Hepatocyte (in vitro differentiated cells): ENCODE measurements at regions not wholly inside any gene's neighbourhood (a gene's known extent, or its start where the extent isn't known, plus 50 kb on each side); places are given as distances from the start of the nearest gene placed in this dataset.
"Not testable (repeated sequence)": the region's sequence is repeated elsewhere in the genome, so short reads cannot be mapped to it uniquely, and the experiment has no call there.

Experiments
- DNase-seq: peaks from one replicate; pipeline ENCODE4 v3.0.0-alpha.2; 2016; ENCODE audit warnings: low spot score
- H2AFZ ChIP-seq: fragments of 200-600 bp; sonication (generic); 2 replicates; pipeline ENCODE4 v1.6.0; 2016; ENCODE audit warnings: antibody characterized with exemption, mild to moderate bottlenecking
- H3K27ac ChIP-seq: fragments of 200-600 bp; sonication (generic); 2 replicates; pipeline ENCODE4 v1.5.1; 2016; ENCODE audit warnings: mild to moderate bottlenecking
- H3K27me3 ChIP-seq: fragments of 200-600 bp; sonication (generic); 2 replicates; pipeline ENCODE4 v1.6.1; 2016
- H3K36me3 ChIP-seq: fragments of 200-600 bp; sonication (generic); replicated peaks from 2 replicates; pipeline ENCODE4 v1.5.1; 2016; ENCODE audit warnings: low read depth; ENCODE audit not compliant: insufficient read depth
- H3K4me1 ChIP-seq: fragments of 200-600 bp; sonication (generic); 2 replicates; pipeline ENCODE4 v1.5.1; 2016; ENCODE audit warnings: mild to moderate bottlenecking, moderate library complexity; ENCODE audit not compliant: insufficient read depth
- H3K4me2 ChIP-seq: fragments of 200-600 bp; sonication (generic); 2 replicates; pipeline ENCODE4 v1.6.0; 2016
- H3K4me3 ChIP-seq: fragments of 200-600 bp; sonication (generic); 2 replicates; pipeline ENCODE4 v1.5.1; 2016; ENCODE audit warnings: mild to moderate bottlenecking
- H3K79me2 ChIP-seq: fragments of 200-600 bp; sonication (generic); 2 replicates; pipeline ENCODE4 v1.6.0; 2017; ENCODE audit warnings: mild to moderate bottlenecking
- H3K9me2 ChIP-seq: fragments of 200-600 bp; sonication (generic); replicated peaks from 2 replicates; pipeline ENCODE4 v1.6.0; 2017; ENCODE audit warnings: mild to moderate bottlenecking; ENCODE audit not compliant: insufficient read depth
- H3K9me3 ChIP-seq: fragments of 200-600 bp; sonication (generic); 2 replicates; pipeline ENCODE4 v1.5.1; 2016; ENCODE audit warnings: low read depth, mild to moderate bottlenecking
- H4K20me1 ChIP-seq: fragments of 200-600 bp; sonication (generic); 2 replicates; pipeline ENCODE4 v1.6.0; 2016; ENCODE audit warnings: mild to moderate bottlenecking; ENCODE audit not compliant: insufficient read depth, poor library complexity, severe bottlenecking
- CTCF ChIP-seq: fragments of 200-600 bp; sonication (generic); IDR thresholded peaks from 2 replicates; pipeline ENCODE4 v1.5.1; 2016; ENCODE audit warnings: antibody characterized with exemption, mild to moderate bottlenecking; ENCODE audit not compliant: poor library complexity
- EZH2 ChIP-seq: fragments of 200-600 bp; sonication (generic); IDR thresholded peaks from 2 replicates; pipeline ENCODE4 v1.6.1; 2016; ENCODE audit warnings: antibody characterized with exemption, mild to moderate bottlenecking, borderline replicate concordance
- EZH2phosphoT487 ChIP-seq: fragments of 200-600 bp; sonication (generic); IDR thresholded peaks from one replicate; pipeline ENCODE4 v1.6.1; 2018; ENCODE audit warnings: antibody characterized with exemption, mild to moderate bottlenecking, low read depth, moderate library complexity; ENCODE audit not compliant: unreplicated experiment, severe bottlenecking
- WGBS: methylation state at CpG from one replicate; pipeline ENCODE4 v1.1.6; 2016; ENCODE audit warnings: low lambda C conversion rate; ENCODE audit errors: missing lambda C conversion rate; 5-methylcytosine and 5-hydroxymethylcytosine counted together

GRCh38 chr18:3346487-3346886 is 84.6 kb downstream of the MYL12B start:
- TF ChIP-seq CTCF, result no peak
- no peak for TF ChIP-seq EZH2
- TF ChIP-seq EZH2phosphoT487, result no peak
- no peaks in the 10 kb centered on the region for H3K9me2 ChIP-seq
- 48% methylated on average over 7 of the region's 7 CpGs for WGBS
- no peak for DNase-seq
- no peak overlapping the region for H3K4me3 ChIP-seq
- H3K27ac ChIP-seq, result no peak overlapping the region
- no peaks in the 10 kb centered on the region for H3K36me3 ChIP-seq
- no peaks in the 10 kb centered on the region for H3K9me3 ChIP-seq
- H3K27me3 ChIP-seq, result no peaks in the 10 kb centered on the region
- H3K4me2 ChIP-seq, result no peak overlapping the region
- H4K20me1 ChIP-seq, result no peaks in the 10 kb centered on the region
- H3K4me1 ChIP-seq, result no peaks in the 10 kb centered on the region
- no peaks in the 10 kb centered on the region for H3K79me2 ChIP-seq
- H2AFZ ChIP-seq, result no peak overlapping the region

DNA sequence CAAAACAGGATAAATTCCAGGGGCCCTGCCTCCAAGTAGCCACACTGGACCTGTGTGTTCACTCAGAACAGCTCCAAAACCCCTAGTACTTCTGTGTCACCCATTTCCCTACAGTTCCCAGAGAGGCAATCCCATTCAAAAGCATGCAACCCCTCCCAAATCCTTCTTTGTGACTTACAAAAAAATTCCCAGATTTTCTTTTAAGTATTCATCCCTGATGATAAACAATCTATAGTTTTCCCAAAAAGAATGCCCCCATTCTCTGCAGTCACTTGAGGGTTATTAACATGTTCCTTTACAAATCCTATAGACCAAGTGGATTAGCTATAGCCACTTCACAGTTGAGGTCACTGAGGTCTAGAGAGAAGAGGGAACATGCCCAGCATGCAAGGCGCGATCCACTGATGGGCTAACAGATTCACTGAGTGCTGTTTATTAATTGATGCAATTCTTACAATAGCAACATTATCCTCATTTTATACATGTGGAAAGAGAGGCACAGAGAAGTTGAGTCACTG is 85.4 kb downstream of the MYL12B start:
- no peaks in the 10 kb centered on the region for H3K79me2 ChIP-seq
- H4K20me1 ChIP-seq, result no peaks in the 10 kb centered on the region
- no peak overlapping the region for H3K27ac ChIP-seq
- no peak for DNase-seq
- no peak for TF ChIP-seq EZH2
- no peak for TF ChIP-seq EZH2phosphoT487
- TF ChIP-seq CTCF, result no peak
- H3K9me2 ChIP-seq, result no peaks in the 10 kb centered on the region
- no peak overlapping the region for H2AFZ ChIP-seq
- WGBS, result 98% methylated on average over 2 of the region's 2 CpGs
- H3K27me3 ChIP-seq, result no peaks in the 10 kb centered on the region
- H3K9me3 ChIP-seq, result no peaks in the 10 kb centered on the region
- H3K4me1 ChIP-seq, result no peaks in the 10 kb centered on the region
- H3K36me3 ChIP-seq, result no peaks in the 10 kb centered on the region
- no peak overlapping the region for H3K4me3 ChIP-seq
- no peak overlapping the region for H3K4me2 ChIP-seq

GRCh38 chr18:3348176-3348575 is 86.2 kb downstream of the MYL12B start:
- Histone ChIP-seq H3K4me1 (no peaks in the 10 kb centered on the region), H3K27me3 (no peaks in the 10 kb centered on the region), H3K27ac (no peak overlapping the region), H3K9me2 (no peaks in the 10 kb centered on the region), H3K36me3 (no peaks in the 10 kb centered on the region), H3K4me3 (no peak overlapping the region), H2AFZ (no peak overlapping the region), H4K20me1 (no peaks in the 10 kb centered on the region), H3K4me2 (no peak overlapping the region), H3K9me3 (no peaks in the 10 kb centered on the region), H3K79me2 (no peaks in the 10 kb centered on the region)
- DNase-seq, result no peak
- TF ChIP-seq CTCF, result no peak
- TF ChIP-seq EZH2phosphoT487, result no peak
- TF ChIP-seq EZH2, result no peak
- WGBS, result 97% methylated on average over 1 of the region's 1 CpG

DNA sequence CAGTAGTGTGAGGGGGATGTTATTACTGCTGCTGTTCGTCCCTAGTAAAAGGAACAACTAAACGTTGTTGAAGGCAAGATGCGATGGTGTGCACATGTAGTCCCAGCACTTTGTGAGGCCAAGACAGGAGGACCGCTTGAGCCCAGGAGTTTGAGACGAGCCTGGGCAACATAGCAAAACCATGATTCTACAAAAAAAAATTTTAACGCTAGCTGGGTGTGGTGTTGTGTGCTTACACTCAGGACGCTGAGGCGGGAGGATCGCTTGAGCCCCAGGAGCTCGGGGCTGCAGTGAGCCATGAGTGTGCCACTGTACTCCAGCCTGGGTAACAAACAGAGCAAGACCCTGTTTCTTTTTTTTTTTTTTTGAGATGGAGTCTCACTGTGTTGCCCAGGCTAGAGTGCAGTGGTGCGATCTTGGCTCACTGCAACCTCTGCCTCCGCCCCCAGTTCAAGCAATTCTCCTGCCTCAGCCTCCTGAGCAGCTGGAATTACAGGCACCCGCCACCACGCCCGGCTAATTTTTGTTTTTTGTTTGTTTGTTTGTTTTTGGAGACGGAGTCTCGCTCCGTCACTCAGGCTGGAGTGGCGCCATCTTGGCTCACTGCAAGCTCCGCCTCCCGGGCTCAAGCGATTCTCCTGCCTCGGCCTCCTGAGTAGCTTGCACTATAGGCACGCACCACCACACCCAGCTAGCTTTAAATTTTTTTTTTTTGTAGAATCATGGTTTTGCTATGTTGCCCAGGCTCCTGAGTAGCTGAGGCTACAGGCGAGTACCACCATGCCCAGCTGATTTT is 87.3 kb downstream of the MYL12B start:
- H3K27ac ChIP-seq, H3K79me2 ChIP-seq, DNase-seq, H3K27me3 ChIP-seq, H2AFZ ChIP-seq, H3K4me2 ChIP-seq, H3K4me1 ChIP-seq, H4K20me1 ChIP-seq, H3K36me3 ChIP-seq, H3K9me2 ChIP-seq, H3K4me3 ChIP-seq, H3K9me3 ChIP-seq: not testable (repeated sequence)
- WGBS, result 96% methylated on average over 24 of the region's 25 CpGs
